Urinary bladder (tissue), 3 donors: ENCODE measurements at regions not wholly inside any gene's neighbourhood (a gene's known extent, or its start where the extent isn't known, plus 50 kb on each side); places are given as distances from the start of the nearest gene placed in this dataset.

Experiments
- DNase-seq: peaks from one replicate; pipeline ENCODE4 v3.0.0-alpha.2; 2015; ENCODE audit errors: extremely low spot score
- H3K27ac ChIP-seq: one replicate; pipeline ENCODE4 v1.5.1; 2013; ENCODE audit warnings: low read depth, mild to moderate bottlenecking, moderate library complexity
- H3K36me3 ChIP-seq: one replicate; pipeline ENCODE4 v1.6.1; 2013; ENCODE audit warnings: mild to moderate bottlenecking, moderate library complexity; ENCODE audit not compliant: insufficient read depth
- H3K4me1 ChIP-seq: one replicate; pipeline ENCODE4 v1.6.1; 2013; ENCODE audit warnings: mild to moderate bottlenecking, moderate library complexity; ENCODE audit not compliant: insufficient read depth
- H3K4me3 ChIP-seq: one replicate; pipeline ENCODE4 v1.5.1; 2013; ENCODE audit warnings: low read depth, low read length
- WGBS: extraction: QIAGEN DNeasy Blood & Tissue Kit; methylation state at CpG from one replicate; pipeline ENCODE4 v1.1.7; 2013; 5-methylcytosine and 5-hydroxymethylcytosine counted together
- donor health status: healthy with polysubstance abuse.
- donor health status: healthy.

DNA sequence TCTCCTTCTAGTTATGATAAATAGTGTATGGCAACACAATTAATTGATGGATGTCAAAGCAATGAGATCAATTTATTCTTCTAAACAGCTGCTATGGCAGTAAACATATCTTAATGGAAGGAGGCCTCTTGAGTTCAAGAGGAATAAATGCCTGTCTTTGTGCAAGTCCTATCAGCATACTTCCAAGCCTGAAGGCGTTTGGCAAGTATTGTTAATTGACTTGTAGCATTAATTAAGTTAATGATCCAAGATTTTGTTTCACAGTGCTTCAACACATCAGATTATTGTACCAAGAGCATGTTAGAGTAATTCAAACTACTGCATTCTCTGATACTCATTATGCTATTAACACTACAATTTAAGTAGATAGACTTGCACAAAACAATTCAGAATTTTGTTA lies 144.8 kb downstream of the FAT4 start:
- H3K36me3 ChIP-seq, result no peaks in the 10 kb centered on the region
- DNase-seq, result no peak
- H3K4me3 ChIP-seq, result no peak overlapping the region
- H3K4me1 ChIP-seq, result no peaks in the 10 kb centered on the region
- H3K27ac ChIP-seq, result no peak overlapping the region
- 88% methylated on average over 1 of the region's 1 CpG for WGBS

DNA sequence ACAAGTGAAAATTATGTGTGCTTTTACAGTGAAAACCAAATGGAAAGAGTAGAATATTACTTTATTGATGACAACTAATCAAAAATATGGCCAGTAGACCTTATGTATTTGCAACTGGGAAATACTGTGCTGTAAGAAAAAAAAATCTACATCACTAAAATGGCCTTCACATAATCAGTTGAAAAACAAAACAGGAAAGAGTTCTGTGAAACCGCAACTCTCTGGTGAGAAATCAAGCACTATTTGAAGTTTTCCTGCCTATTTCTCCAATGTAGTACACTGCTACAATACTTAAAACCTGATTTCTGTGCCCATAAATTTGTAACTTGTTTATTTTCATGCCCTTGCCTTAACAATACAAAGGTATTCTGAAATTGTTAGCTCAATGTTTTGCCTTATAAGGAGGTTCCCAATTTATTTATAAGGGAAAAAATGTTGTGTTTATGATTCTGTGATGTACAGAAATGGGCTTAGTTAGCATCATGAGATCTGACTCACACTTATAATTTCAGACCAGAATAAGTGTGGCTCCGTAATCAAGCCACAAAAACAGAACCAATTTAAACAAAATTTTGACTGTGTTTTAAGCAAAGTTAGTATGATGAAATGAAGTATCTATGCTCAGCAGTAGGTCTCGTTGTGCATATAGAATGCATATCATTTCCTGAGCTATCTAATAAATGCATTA lies 147.1 kb downstream of the FAT4 start:
- Histone ChIP-seq H3K4me3 (no peak overlapping the region), H3K4me1 (no peaks in the 10 kb centered on the region), H3K36me3 (no peaks in the 10 kb centered on the region), H3K27ac (no peak overlapping the region)
- no peak for DNase-seq
- 82% methylated on average over 3 of the region's 3 CpGs for WGBS

DNA sequence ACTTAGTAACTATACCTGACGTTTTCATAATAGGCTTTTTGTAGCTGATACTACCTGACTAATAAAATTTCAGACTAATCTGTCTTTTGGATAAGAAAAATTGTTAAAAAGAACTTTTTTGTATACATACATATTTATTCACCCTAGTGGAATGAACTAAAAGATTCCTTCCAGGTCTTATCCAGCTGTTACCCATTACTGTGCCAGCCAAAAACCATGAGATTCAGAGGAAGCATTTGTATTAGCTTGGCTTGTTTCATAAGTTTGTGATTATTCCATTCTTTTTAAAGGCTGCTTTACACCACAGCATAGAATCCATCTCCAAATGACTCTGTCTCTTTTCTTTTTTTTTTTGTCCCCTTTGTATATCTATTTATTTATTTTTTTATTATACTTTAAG lies 149.4 kb downstream of the FAT4 start:
- DNase-seq, result no peak
- 85% methylated on average over 1 of the region's 1 CpG for WGBS
- no peaks in the 10 kb centered on the region for H3K36me3 ChIP-seq
- no peak overlapping the region for H3K27ac ChIP-seq
- no peak overlapping the region for H3K4me3 ChIP-seq
- no peaks in the 10 kb centered on the region for H3K4me1 ChIP-seq

DNA sequence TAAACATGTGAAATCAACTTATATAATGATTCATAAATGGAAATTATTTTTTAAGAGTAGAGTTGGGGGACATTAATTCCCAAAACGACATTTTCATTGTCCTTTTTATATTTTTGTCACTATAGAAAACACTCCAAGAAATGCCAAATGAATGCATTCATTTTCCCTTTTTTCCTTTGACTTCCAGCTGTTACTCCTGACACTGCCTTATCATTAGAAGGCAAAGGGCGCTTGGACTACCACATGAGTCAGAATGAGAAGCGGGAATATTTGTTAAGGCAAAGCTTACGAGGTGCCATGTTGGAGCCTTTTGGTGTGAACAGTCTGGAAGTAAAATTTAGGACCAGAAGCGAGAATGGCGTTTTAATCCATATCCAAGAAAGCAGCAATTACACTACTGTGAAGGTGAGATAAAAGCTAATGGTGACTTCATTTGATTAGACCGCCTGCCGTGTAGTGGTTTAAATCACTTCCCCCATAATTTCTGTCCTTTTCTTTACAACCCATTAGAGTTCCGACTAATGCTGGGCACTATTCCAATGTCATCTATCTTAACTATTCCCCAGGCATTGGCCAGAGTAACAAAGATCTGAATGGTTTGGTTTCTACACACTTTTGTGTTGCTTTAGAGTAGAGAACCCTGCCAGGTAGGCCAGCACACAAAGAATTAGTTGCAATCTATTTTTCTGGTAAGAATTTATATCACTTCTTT lies 166.7 kb downstream of the FAT4 start:
- Histone ChIP-seq H3K27ac (no peak overlapping the region), H3K4me1 (no peaks in the 10 kb centered on the region), H3K4me3 (no peak overlapping the region), H3K36me3 (no peaks in the 10 kb centered on the region)
- WGBS, result 80% methylated on average over 9 of the region's 9 CpGs
- no peak for DNase-seq

DNA sequence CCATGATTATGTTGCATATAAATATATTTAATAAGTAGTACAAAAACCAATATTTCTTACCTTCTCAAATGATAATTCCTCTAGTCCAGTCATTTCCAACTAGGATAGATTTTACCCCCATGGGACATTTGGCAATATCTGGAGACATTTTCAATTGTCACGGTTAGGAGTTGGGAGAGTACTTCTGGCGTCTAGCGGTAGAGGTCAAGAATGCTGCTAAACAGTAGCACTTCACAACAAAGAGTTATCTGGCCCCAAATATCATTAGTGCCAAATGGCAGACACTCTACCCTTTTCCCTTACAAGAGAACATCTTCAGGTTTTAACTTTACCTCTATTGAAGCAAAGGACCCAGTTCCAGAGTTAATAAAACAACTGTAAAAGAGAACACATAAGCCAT lies 168.1 kb downstream of the FAT4 start:
- WGBS, result over 99% methylated on average over 3 of the region's 3 CpGs
- DNase-seq, result no peak
- Histone ChIP-seq H3K4me1 (no peaks in the 10 kb centered on the region), H3K4me3 (no peak overlapping the region), H3K27ac (no peak overlapping the region), H3K36me3 (no peaks in the 10 kb centered on the region)

DNA sequence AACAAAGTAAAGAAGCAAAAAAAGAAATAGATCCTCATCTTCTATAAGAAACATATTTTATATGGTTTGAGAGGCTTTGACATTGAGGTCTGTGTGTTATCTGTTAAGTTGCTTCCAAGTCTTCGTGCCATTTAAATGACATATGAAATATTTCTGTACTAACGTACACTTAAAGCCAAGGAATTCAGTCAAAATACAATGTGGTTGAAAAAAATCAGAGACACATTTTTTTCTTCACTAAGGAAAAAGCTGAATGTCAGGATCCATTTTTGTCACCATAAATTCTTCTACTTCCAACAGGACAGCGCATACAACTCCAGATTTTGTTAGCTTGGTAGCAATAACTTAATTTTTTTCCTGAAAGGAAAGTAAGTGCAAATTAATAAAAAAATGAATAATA lies 168.5 kb downstream of the FAT4 start:
- Histone ChIP-seq H3K36me3 (no peaks in the 10 kb centered on the region), H3K27ac (no peak overlapping the region), H3K4me3 (no peak overlapping the region), H3K4me1 (no peaks in the 10 kb centered on the region)
- no peak for DNase-seq
- WGBS, result 73% methylated on average over 3 of the region's 3 CpGs

DNA sequence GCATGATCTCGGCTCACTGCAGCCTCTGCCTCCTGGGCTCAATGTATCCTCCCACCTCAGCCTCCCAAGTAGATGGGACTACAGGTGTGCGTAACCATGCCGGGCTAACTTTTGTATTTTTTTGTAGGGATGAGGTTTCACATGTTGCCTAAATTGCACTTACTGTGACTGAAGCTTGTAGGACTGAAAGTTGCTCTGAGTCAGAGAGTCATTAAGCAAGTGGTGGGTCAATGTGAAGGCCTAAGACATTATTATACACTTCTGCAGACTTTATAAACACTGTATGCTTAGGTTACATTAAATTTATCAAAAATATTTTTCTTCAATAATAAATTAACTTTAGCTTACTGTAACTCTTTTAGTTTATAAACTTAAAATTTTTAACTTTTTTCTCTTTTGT lies 170.2 kb downstream of the FAT4 start:
- WGBS, result over 99% methylated on average over 3 of the region's 3 CpGs
- Histone ChIP-seq H3K4me1 (no peaks in the 10 kb centered on the region), H3K27ac (no peak overlapping the region), H3K36me3 (no peaks in the 10 kb centered on the region), H3K4me3 (no peak overlapping the region)
- no peak for DNase-seq

DNA sequence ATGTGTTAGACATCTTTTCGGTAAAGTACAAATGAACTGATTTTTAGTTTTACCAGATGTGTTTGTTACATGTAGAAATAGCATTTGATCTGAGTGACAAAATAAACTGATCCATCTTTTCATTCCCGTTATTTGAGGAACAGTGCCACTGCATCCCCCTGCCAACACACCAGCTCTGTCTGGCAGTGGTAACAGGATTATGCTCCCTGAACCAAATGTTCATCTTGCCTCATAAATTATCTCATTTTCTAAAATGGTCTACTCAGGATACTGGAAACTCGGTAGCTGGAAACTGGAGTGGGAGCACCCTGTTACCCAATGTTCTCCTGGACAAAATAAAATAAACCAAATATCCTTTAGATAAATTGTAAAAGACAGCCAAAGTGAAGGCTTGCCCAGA lies 171.6 kb downstream of the FAT4 start:
- no peaks in the 10 kb centered on the region for H3K36me3 ChIP-seq
- H3K4me3 ChIP-seq, result no peak overlapping the region
- no peak for DNase-seq
- no peak overlapping the region for H3K27ac ChIP-seq
- no peaks in the 10 kb centered on the region for H3K4me1 ChIP-seq
- WGBS, result 79% methylated on average over 3 of the region's 3 CpGs

DNA sequence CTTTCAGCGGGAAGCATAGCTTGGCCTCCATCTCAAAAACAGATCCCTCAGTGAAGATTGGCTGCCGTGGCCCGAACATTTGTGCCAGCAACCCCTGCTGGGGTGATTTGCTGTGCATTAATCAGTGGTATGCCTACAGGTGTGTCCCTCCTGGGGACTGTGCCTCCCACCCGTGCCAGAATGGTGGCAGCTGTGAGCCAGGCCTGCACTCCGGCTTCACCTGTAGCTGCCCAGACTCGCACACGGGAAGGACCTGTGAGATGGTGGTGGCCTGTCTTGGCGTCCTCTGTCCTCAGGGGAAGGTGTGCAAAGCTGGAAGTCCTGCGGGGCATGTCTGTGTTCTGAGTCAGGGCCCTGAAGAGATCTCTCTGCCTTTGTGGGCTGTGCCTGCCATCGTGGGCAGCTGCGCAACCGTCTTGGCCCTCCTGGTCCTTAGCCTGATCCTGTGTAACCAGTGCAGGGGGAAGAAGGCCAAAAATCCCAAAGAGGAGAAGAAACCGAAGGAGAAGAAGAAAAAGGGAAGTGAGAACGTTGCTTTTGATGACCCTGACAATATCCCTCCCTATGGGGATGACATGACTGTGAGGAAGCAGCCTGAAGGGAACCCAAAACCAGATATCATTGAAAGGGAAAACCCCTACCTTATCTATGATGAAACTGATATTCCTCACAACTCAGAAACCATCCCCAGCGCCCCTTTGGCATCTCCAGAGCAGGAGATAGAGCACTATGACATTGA lies 175.4 kb downstream of the FAT4 start:
- Histone ChIP-seq H3K4me3 (no peak overlapping the region), H3K36me3 (no peaks in the 10 kb centered on the region), H3K4me1 (no peaks in the 10 kb centered on the region), H3K27ac (no peak overlapping the region)
- 95% methylated on average over 15 of the region's 15 CpGs for WGBS
- no peak for DNase-seq

DNA sequence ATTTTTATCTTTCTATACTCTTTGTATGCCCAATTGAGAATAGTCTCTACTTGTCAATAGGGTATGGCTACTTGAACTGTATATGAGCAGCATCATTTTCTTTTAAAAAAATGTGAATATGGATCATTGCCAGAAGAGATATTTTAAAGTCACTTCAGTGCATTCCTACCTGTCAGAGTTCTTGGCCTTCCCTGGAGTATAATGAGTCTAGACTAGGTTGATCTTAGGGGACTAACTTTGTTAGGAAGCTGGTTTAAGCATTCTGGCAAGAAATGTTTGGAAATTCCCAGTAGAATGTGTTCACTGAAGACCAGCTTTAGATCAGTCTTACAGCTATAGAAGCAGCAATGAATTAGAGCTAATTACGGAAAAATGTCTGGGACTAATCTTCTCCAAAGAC lies 178.2 kb downstream of the FAT4 start:
- 92% methylated on average over 1 of the region's 1 CpG for WGBS
- no peak for DNase-seq
- no peak overlapping the region for H3K27ac ChIP-seq
- no peaks in the 10 kb centered on the region for H3K4me1 ChIP-seq
- no peaks in the 10 kb centered on the region for H3K36me3 ChIP-seq
- H3K4me3 ChIP-seq, result no peak overlapping the region

DNA sequence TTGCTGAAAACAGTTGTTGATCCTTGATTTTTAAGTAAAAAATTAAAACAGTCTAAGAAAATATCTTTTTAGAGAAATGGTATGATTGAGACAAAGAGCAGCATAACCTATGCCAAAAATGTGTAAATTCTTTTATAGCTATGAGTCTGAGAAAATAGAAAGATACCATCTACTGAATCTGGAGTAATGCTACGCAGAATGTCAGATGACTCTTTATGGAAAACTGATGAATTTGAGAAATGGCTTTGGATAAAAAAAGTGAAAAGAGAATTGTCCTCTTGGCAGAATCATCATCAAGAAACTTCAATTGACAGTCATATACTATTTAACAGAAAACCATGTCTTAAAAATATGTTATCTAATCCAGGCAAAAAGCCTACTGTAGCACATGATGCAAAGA lies 183.1 kb downstream of the FAT4 start:
- 95% methylated on average over 1 of the region's 1 CpG for WGBS
- DNase-seq, result no peak
- no peaks in the 10 kb centered on the region for H3K36me3 ChIP-seq
- no peaks in the 10 kb centered on the region for H3K4me1 ChIP-seq
- no peak overlapping the region for H3K27ac ChIP-seq
- no peak overlapping the region for H3K4me3 ChIP-seq

DNA sequence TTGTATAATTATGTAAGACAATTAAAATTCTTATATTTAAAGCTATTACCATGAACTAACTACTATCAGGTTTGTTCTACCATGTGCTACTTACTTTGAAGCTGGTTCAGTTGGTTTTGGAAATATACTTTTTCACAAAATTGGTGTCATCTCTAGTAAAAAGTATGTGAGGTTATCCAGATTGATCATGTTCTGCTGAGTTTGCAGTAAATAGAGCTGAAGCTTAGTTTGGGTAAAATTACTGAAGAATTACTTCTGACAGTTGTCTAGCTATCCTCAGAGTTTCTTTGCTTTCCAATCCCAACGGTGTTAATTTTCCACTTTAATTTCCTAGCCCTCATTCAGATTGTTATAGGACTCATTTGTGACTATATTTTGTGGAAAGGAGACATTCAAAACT lies 184.2 kb downstream of the FAT4 start:
- no peak overlapping the region for H3K4me3 ChIP-seq
- 89% methylated on average over 1 of the region's 1 CpG for whole genome bisulfite sequencing
- no peak overlapping the region for H3K27ac ChIP-seq
- no peaks in the 10 kb centered on the region for H3K36me3 ChIP-seq
- DNase-seq, result no peak
- H3K4me1 ChIP-seq, result no peaks in the 10 kb centered on the region

DNA sequence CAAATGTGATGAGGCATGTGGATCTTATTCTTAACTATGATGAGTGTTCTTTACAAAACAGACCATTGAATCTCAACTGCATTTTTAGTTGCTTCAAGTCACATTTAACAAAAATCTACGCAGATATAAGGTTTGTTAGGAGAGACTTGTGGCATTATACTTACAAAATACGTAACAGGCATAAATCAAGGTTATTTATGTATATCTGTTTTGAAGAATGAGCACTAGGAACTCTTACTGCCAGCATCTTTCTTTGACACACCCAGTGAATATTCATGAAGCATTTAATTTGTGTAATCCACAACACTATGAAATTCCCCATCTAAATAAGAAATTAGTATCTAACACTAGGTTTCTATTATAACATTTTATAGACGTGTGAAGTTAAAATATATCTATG lies 186.3 kb downstream of the FAT4 start:
- no peaks in the 10 kb centered on the region for H3K4me1 ChIP-seq
- H3K27ac ChIP-seq, result no peak overlapping the region
- no peak overlapping the region for H3K4me3 ChIP-seq
- 93% methylated on average over 3 of the region's 3 CpGs for WGBS
- no peak for DNase-seq
- no peaks in the 10 kb centered on the region for H3K36me3 ChIP-seq

DNA sequence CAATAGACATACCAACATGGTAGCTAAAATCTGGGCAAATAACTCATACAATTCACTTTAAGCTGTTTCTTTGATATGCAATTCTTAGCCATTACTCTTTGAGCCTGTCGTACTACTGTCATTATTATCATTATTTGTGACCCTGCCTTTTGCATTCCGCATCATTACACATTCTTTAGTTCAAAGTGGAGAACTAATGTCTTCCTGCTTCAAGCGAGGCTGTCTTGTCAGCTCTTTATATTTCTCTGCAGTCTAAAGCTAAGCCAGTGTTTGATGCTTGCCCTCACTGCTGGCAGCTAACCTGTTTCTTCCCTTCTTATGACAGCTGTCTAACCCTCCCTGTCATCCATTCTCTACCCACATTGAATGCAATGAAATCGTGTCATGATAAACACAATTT lies 186.8 kb downstream of the FAT4 start:
- 79% methylated on average over 4 of the region's 4 CpGs for WGBS
- no peak for DNase-seq
- no peak overlapping the region for H3K27ac ChIP-seq
- no peaks in the 10 kb centered on the region for H3K4me1 ChIP-seq
- H3K36me3 ChIP-seq, result no peaks in the 10 kb centered on the region
- no peak overlapping the region for H3K4me3 ChIP-seq
